ENCODE measurements at regions not wholly inside any gene's neighbourhood (a gene's known extent, or its start where the extent isn't known, plus 50 kb on each side); places are given as distances from the start of the nearest gene placed in this dataset.

GRCh38 chr15:97875025-97875512 is 85.4 kb upstream of the ARRDC4 start:
- TF ChIP-seq, protein P1, sequence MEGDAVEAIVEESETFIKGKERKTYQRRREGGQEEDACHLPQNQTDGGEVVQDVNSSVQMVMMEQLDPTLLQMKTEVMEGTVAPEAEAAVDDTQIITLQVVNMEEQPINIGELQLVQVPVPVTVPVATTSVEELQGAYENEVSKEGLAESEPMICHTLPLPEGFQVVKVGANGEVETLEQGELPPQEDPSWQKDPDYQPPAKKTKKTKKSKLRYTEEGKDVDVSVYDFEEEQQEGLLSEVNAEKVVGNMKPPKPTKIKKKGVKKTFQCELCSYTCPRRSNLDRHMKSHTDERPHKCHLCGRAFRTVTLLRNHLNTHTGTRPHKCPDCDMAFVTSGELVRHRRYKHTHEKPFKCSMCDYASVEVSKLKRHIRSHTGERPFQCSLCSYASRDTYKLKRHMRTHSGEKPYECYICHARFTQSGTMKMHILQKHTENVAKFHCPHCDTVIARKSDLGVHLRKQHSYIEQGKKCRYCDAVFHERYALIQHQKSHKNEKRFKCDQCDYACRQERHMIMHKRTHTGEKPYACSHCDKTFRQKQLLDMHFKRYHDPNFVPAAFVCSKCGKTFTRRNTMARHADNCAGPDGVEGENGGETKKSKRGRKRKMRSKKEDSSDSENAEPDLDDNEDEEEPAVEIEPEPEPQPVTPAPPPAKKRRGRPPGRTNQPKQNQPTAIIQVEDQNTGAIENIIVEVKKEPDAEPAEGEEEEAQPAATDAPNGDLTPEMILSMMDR (conservative IDR thresholded peaks at IDR 0.05) = no peak
- H3K27ac ChIP-seq = no peak overlapping the region

- TF ChIP-seq, protein P1 (conservative IDR thresholded peaks at IDR 0.05) = no peak
- H3K27ac ChIP-seq = no peak overlapping the region
Measured at GRCh38 chr15:97875513-97876280, 84.8 kb upstream of the ARRDC4 start.

- no peak overlapping the region for H3K27ac ChIP-seq
- TF ChIP-seq, protein P1 (conservative IDR thresholded peaks at IDR 0.05) = no peak
Measured at GRCh38 chr15:97876281-97876675, 84.2 kb upstream of the ARRDC4 start.

GRCh38 chr15:97881346-97881965 is 79.0 kb upstream of the ARRDC4 start:
- H3K27ac ChIP-seq = no peak overlapping the region
- TF ChIP-seq, protein P1 (conservative IDR thresholded peaks at IDR 0.05) = no peak

DNA sequence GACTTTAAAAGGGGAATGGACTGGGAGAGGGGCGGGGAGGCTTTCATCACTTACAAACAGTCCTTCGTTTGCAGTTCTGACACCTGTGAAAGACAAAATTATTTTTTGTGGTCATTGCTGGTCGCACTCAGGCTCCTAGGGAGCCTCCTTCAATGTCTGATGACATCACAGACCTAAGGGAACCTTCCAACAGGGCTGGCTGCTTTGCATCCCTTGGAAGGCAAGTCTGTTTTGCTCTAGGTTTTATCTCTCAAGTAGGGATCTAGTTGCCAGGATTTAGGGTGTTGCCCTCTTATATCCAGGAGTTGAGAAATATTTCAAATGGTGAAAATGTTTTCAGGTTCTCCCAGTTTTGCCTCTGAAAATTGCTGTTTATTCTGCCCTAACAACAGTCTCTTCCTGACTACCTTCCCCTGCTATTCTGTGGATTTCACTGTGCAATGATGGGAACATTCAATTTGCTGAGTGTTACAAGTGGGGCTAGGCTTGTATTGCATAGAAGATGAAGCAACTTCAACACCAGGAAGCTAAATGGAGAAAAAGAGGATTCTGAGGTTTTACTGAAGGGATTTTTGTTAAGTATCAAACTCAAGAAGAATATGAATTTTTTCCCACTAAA is 75.9 kb upstream of the ARRDC4 start:
- TF ChIP-seq, protein P1 (conservative IDR thresholded peaks at IDR 0.05) = no peak
- no peak overlapping the region for H3K27ac ChIP-seq

GRCh38 chr15:97890307-97890706 is 70.2 kb upstream of the ARRDC4 start:
- TF ChIP-seq, protein P1 (conservative IDR thresholded peaks at IDR 0.05) = no peak
- H3K27ac ChIP-seq = no peak overlapping the region
